Activated CD4-positive, alpha-beta T cell treated with anti-CD3 and anti-CD28 coated beads for 48 hours (primary cell): ENCODE measurements at regions not wholly inside any gene's neighbourhood (a gene's known extent, or its start where the extent isn't known, plus 50 kb on each side); places are given as distances from the start of the nearest gene placed in this dataset.

Source experiments
- DNase-seq: peaks from one replicate; pipeline ENCODE4 v3.0.0-alpha.2; 2020

DNA sequence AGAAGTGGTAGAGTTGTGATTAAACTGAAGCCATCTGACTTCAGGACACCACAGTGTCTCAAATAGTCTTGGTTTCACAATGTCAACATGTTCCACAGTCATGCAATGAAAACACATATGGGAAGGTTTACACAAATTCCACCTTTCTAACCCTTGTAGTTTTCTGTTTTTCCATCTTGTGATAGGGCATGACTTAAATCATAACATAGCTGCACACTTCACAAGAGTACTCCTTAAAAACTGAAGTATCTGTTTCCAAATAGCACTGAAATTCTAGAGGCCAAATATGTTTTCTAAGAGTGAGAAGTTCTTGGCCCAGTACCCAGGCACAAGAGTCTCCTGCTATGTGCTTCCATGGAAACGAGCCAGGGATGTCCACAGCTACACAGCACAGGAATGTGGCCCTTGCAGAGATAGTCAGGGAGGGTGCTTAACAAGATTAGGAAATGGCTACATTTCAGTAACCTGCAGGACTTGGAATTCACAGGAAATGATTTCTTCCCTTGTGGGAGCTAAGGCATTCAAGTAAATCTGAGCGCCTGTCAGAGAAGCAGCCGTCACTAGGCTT is 269.1 kb downstream of the NDFIP2 start:
- DNase-seq = no peak

DNA sequence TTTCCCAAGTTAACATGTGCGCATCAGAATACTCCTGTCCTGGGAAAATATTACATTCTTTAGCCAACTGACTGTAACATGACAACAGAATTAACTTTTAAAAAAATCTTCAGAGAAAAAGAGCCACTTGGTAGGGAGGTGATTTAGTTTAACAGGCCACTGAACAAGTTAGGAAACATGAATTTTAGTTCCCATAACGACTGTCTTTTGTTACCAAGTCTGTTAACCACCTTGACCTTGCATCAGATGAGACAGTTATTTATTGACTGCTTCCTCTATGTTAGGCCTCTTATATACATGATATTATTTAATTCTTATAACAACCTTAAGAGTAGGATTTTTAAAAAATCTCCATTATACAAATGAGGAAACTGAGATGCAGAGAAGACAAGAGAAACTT is 268.6 kb downstream of the NDFIP2 start:
- DNase-seq = no peak

DNA sequence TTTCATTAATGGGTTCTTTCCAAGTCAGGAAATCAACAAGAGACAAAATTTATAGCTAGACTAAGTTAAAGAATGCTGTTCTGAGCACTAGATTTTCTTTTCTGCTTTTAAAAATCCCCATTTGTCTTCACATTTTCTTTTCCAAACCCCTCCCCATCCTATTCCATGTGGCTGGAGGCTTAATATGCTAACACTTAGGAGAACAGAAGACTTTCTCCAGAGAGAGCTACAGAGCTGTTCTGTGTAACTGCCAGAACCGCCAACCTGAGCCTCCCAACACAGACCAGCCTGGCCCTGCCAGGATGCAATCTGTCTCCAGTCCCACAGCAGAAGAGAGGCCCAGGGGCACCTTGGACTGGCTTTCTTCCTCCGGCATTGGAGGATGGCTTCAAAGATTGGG is 264.1 kb downstream of the NDFIP2 start:
- DNase-seq = no peak

DNA sequence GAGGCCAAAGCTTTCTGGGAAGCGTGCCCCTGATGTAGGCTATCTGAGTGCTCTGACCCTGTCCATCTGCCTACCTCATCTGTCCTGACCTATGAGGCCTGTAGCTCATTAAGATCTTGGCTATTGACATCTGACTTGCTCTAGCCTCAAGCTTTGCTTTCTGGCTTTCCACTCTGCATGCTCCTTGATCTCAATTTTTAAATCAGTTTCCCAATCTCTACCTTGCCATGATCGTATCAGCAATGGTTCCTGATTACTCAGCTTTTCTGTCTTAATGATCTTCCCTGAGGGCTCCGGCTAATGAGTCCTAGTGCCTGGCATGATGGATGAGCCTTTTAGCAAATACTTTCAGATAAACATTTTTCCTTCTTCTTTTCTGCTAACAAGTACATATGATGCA is 262.0 kb downstream of the NDFIP2 start:
- no peak for DNase-seq

DNA sequence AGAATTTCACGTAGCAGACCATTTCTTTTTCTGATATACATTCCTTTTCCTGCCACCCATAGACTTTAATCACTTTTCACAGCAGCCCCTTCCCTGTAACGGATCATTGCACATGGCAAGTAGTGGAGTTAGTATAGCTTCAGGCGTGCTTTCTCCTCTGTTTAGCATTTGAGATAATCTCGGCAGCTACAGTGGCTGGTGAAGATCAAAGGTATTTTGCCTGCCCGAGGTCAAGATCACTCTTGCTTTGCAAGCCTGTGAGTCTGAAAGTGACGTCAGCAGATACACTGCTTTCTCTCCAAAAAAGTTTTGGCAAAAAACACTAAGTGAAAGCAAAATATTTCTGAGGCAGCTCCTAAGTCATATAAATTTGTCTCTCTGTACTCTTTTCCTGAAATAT is 260.0 kb downstream of the NDFIP2 start:
- no peak for DNase-seq

DNA sequence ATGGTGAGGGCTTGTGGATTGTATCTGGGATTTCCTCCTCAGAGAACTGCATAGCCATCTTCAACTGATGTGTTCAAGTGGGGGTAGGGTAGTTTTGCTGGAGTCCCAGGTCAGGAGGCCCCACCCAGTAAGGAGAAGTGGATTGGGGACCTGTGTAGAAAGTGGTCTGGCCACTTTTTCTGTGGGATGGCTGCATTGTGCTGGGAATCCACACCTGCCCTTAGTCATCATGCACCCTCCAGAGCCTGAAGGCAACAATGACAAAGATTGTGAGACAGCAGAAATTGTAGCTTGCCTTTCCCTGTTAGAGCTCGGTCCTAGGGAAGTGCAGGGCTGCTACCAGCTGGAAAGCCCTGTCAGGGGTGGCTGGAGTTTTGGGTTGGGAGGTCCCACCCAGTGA is 255.4 kb downstream of the NDFIP2 start:
- DNase-seq = no peak

DNA sequence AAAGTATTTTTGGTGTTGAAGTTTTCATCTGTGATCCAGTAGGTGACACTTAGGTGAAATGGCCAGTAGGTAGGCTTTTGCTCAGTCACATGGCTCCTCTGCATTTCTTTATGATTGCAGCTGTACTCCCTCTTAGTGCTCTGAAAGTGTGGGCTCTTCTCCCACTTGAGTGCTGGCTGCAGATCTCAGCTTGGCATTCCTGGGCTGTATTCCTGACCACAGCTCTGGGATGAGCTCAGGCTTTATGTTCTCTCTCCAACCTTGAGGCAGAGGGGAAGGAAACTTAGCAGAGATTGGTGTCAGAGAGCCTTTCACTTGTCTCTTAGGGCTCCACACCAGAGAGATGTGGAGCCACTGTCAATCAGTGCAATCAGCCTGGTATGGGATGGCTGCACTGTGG is 254.3 kb downstream of the NDFIP2 start:
- DNase-seq = no peak

DNA sequence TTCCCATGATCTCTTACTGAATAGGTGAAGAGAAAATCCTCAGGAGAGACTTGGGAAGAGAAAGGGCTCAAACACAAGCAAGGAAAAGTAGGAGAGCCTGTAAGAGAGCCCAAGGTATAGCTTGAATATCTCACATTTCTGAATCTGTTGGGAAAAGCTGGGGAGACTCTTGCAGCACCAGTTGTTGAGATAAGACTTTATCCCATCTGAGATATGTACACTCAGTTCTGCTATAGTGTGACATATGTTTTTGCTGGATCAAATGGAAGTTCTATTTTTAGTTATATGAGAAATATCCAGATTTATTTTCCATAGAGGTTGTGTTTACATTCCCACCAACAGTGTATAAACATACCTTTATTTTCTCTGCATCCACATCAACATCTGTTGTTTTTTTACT is 246.1 kb downstream of the NDFIP2 start:
- no peak for DNase-seq

DNA sequence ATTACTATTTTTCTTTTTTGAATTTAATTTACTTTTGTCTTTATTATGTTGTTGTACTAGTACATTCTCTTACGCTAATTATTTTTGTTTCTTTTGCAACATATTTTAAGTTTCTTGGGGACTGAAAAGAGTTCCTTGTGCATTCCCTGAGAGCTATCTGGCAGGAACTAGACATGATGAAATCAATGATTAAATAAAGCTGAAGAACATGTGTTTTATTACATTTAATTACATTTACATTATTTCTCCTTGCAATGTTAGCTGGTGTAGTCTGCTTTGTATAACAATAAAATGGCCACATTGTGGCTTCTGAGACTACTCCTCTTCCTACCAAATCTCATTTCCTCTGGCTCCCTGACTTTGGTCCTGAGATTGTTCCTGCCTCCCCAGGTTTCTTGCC is 244.9 kb downstream of the NDFIP2 start:
- no peak for DNase-seq

DNA sequence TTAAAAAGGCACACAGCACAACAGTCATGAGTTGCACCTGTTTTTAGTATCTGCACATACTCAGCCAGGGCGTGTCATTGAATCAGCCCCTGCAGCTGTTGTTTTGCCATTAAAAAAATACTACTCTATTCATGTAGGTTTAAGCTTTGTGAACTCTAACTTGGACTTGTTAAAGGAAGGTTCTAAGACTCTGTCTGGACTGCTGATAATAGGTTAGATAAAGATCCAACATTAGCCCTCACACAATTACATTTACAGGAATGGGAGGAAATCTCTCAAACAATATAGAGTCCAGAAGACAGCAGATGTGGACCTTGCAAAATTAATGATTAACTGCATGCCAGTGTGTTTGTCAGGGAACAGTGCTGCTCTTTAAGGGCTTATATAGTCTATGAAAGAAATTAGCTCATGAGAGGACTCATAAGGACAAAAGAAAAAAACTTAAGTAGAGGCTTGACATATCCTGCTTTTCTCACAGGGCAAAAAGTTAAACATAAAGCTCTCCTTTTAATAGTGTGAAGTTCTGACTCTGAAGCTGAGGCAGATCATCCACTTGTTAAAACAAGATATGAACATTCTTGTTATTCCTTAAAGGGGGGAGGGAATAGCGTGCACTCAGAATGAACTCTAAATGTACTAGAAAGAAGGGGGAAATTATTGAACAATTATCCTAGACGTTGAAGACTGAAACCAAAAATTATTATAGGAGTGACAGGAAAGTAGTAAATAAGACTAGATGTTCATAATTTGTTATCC is 243.6 kb downstream of the NDFIP2 start:
- DNase-seq = no peak

DNA sequence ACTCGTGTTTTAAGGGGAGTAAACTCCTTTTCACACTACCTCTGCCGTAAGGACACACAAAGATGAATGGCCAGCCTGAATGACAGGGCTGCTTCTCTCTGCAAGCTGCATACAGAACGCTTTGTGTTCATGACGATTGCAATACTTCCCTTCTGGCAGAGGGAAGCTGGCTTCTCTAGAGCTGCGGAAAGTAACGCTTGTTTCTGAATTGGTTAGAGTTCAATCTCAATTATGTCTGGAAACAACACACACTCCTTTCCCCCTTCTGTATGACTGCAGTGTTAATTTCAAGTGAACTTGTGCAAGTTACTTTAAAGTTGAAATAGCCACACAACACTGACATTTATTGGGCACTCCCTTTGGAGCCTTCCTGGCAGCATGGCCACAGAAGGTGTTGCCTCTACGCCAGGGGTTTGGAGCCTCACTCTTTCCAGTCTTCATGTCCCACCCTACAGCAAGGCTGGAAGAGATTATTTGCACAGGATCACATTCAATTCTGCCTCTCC is 242.6 kb downstream of the NDFIP2 start:
- DNase-seq = no peak

DNA sequence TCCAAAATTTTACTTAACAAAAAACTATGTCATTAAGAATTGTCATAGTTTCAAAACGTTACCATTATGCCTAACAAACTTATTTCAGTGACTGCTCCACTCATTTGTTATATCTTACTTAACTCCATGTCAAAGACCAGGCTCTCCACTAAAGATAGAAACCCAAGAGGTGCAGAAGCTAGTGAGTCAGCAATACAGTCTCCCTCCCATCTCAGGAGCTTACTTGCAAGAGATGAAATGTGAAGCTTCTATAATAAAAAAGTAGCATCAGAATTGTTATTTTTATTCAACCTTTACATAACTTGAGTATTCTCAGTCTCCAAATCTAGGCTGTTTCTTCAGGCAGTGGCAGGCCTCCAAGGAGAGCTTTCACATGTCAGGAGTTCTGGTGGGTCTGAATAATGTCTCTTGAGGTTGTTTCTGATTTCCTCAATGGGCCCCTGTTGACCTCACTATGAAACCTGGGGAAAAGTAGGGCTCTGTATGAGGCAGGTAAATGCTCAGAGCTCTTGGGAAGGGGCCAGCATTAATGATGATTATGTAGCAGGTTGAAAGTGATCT is 242.0 kb downstream of the NDFIP2 start:
- no peak for DNase-seq

DNA sequence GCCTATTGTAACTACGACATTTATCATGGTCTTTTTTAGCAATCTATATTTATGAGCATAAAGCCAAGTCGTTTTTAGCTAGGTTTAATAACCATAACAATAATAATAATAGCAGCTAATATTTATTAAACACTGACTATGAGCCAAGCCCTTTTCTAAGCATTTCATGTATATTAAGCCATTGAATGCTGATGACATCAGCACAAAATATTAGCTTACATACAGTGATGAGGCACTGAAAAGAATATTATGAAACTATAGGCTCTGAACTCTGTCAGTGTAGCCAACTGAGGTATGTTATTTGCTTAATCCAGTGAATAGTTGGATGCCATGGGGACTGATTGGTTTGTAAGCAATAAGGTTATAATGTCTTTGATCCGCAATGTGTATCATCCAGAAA is 235.2 kb downstream of the NDFIP2 start:
- no peak for DNase-seq

DNA sequence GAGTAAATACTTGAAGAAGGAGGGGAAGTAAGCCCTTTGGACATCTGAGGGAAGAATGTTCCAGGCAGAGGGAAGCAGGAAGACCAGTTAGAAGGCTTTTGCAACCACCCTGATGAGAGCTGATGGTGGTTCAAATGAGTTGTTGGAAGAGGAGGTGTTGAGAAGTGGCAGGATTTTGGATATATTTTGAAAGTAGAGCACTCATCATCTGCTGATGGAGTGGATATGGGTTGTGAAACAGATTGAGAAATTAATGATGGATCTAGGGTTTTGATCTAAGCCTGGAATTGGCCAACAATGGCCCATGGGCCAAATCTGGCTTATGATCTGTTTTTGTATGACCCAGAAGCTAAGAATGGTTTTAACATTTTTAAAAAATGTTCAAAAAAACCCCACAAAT is 230.7 kb downstream of the NDFIP2 start:
- no peak for DNase-seq

DNA sequence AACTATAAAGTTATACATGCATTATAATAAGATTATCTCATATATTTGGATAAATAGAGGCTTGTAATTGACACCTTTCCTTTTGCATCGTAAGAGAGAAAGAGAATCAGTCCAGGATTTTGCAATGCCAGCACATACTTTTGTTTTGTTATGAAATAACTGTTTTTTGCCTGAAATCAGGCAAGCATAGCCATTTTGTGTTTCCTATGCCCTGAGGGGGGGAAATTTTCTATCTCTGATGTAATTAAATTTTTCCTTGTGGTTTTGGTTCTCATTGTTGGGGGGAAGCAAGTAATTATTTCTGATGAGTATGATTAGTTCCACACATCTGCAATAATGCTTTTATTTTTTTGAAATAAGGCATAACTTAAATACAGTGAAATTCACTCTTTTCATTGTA is 229.4 kb downstream of the NDFIP2 start:
- no peak for DNase-seq

DNA sequence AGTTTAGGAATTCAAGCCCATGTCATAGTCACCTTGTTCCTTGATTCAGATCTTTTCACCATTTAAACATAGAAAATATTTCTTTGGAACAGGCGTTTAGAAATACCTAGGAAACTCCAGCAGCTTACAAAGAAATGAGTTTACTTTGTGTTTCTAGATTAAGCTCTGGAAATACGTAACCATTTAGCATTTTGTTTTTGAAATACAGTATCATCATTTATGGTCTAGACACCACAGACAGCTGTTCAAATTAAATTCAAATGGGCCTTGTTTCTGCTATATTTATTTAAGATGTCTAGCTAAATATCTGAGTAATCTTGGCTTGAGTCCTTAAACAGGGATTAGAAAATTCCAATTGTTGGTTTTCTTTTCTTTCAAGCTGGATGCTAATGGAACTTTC is 228.5 kb downstream of the NDFIP2 start:
- no peak for DNase-seq

DNA sequence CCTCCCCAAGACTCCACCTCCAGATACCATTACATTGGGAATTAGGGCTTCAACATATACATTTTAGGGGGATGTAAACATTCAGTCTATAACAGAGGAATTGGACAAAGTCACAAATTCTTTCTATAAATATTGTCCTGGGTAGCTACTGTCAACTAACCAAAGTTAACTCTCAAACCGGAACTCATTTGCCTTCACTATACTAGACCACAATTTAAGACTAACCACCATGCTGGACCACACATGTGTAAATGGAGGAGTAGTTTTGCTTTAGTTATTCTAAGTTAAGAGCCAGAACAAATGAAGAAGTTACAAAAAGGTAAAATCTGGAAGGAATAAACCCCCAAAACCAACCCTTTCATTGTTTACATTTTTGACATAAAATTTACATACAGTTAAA is 222.8 kb downstream of the NDFIP2 start:
- no peak for DNase-seq

DNA sequence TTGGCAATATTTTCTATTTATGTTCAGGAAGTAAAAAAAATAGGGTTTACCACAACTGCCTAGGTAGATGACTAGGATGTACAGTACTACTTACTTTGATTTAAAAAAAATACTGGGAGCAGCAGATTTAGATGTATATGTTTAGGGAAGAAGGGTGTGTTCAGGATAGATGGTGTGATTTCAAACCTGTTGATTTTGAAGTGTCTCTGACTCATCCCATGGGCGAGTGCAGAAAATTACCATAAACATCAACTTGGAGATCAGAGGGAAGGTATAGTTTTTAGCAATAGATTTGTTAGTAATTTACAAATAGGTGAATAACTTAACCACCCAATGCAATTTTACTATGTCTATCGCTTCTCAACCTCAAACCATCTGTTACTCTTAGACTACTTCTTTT is 214.8 kb downstream of the NDFIP2 start:
- no peak for DNase-seq

DNA sequence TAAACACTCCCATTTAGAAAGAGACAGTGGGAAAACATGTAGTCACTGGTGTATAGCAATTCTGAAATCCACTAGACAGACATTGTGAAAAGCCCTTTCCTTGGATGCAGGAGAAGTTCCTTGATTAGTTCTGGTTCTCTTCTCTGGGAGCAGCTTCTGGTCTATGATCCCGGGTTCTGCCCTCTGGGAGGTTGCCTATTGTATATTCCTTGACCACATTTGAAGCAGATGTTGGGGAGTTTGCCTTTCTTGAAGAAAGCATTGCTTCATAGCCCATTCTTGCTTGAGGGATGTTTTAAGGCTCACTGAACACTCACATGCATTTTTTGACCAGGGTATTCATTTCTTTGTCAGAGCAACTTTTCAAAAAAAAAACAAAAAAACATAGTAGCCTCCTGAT is 211.9 kb downstream of the NDFIP2 start:
- DNase-seq = no peak

DNA sequence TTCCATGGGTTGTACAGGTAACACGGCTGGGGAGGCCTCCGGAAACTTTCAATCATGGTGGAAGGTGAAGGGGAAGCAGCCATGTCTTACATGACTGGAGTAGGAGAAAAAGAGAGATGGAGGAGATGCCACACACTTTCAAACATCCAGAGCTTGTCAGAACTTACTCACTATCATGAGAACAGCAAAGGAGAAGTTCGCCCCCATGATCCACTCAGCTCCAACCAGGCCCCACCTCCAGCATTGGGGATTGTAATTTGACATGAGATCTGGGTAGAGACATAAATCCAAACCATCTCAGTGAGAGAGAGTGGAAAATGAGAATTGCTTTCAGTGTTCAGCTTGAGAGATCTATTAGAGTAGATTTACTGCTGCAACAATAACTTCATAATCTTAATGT is 210.9 kb downstream of the NDFIP2 start:
- DNase-seq = no peak

DNA sequence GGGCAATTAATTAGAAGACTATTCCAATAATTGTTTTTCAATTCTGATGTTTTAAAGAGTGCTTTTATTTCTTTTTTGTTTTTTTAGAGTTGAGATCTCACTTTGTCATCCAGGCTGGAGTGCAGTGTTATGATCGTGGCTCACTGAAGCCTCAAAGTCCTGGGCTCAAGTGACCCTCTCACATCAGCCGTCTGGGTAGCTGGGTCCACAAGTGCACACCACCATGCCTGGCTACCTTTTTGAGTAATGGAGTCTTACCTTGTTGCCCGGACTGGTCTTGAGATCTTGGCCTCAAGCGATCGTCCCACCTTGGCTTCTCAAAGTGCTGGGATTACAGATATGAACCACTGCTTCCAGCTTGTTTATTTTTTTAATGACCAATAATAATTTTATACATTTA is 207.8 kb downstream of the NDFIP2 start:
- no peak for DNase-seq

DNA sequence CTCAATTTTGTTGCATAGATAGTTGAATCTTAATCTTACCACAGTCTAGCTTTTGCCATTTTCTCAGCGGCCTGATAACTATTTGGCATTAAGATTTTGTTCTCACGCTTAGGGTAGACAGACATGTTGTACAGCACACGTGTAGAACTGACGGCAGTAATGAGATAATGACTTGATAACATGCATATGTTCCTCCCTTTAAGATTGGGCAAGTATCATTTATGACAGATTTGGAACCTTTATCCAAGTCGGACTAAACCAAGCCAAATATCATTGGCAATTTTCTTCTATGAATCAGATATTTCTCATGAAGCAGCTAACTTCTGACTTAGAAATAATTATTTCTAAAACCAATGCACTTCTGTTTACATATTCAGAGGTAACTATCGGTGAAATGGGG is 205.5 kb downstream of the NDFIP2 start:
- no peak for DNase-seq

DNA sequence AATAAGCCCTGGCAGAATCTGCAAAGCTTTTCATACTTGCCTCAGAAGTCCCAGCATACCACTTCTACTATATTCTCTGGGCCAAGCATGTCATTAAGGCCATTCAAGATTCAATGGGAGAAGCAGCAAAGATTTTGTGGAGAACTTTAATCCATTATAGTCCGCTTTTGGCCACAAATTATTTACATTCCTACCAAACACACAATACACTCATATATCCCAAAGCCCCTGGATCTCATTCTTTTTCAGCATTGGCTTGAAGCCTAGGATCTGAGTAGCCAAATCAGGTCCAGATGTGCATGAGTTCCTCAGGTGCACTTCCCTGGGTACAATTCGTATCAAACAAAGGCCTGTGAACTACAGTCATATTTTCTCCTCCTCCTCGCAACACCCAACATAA is 203.4 kb downstream of the NDFIP2 start:
- DNase-seq = no peak

DNA sequence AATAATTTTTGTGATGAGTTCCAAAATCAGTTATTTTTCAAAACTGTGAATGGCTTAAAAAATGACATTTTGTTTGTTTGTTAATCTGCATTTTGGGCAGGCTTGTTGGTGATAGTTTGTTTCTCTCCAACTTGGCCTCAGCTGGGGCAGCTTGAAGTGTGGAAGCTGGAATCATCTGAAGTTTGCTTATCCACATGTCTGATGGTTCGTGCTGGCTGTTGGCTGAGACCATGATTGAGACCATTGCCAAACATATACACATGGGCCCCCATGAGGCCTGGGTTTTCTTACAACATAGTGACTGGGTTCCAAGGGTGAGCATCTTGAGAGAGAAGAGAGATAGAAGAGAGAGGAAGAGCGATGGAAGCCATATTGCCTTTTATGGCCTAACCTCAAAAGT is 201.2 kb downstream of the NDFIP2 start:
- no peak for DNase-seq

DNA sequence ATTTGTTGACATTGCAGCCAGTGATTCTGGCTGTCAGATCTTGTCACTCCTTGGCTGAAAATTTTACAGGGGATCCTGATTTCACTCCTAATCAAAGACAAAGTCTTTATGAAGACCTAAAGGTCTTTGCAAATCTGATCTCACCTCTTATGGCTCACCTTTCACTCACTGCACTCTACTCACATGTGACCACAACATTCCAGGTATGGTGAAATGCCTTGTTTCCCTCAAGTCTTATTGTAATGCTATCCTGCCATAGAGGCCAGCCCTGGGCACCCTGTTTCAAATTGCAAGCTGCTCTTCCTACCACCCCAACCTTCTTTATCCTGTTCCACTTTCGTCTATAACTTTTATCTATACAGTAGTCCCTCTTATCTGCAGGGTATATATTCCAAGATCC is 200.1 kb downstream of the NDFIP2 start:
- no peak for DNase-seq
